Hepatocyte (in vitro differentiated cells): ENCODE measurements at regions not wholly inside any gene's neighbourhood (a gene's known extent, or its start where the extent isn't known, plus 50 kb on each side); places are given as distances from the start of the nearest gene placed in this dataset.

Experiments
- CTCF ChIP-seq: fragments of 200-600 bp; sonication (generic); IDR thresholded peaks from 2 replicates; pipeline ENCODE4 v1.5.1; 2016; ENCODE audit warnings: antibody characterized with exemption, mild to moderate bottlenecking; ENCODE audit not compliant: poor library complexity
- EZH2phosphoT487 ChIP-seq: fragments of 200-600 bp; sonication (generic); IDR thresholded peaks from one replicate; pipeline ENCODE4 v1.6.1; 2018; ENCODE audit warnings: antibody characterized with exemption, mild to moderate bottlenecking, low read depth, moderate library complexity; ENCODE audit not compliant: unreplicated experiment, severe bottlenecking

DNA sequence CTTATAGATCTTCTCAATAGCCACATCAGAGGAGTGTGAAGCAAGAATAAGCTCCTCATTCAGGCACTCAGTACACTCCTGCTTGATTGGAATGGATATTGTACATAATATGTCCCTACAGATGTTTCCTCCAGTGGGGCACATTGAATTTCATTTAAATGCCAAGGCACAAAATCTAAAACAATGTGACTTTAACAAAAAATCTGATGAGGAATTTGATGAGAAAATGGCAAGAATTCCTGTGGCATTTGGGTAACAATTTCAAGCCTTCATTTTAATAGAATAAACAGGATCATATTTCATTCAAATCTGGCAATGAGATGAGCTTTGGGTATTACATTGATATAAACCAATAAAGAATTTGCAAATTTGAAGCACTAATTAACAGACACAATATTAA is 307.7 kb upstream of the PKN2 start:
- no peak for TF ChIP-seq CTCF
- TF ChIP-seq EZH2phosphoT487, result no peak
